Thyroid gland (tissue), 4 donors: ENCODE measurements at regions not wholly inside any gene's neighbourhood (a gene's known extent, or its start where the extent isn't known, plus 50 kb on each side); places are given as distances from the start of the nearest gene placed in this dataset.

ENCODE experiments used
- DNase-seq, 2 donors: peaks; one replicate each; pipeline ENCODE4 v3.0.0-alpha.2; 2019
- H3K27ac ChIP-seq, 3 donors: fragments of 200-600 bp; sonication (generic); 1 replicate in 2 of 3; 2 replicates in 1 of 3; pipeline ENCODE4 v1.5.1; 2016 to 2019; ENCODE audit warnings: mild to moderate bottlenecking in 1 of 3, moderate library complexity in 1 of 3
- H3K27me3 ChIP-seq: fragments of 200-600 bp; sonication (generic); one replicate; pipeline ENCODE4 v1.5.1; 2019
- H3K36me3 ChIP-seq, 2 donors: fragments of 200-600 bp; sonication (generic); one replicate each; pipeline ENCODE4 v1.5.1; 2016 to 2019
- H3K4me1 ChIP-seq, 2 donors: fragments of 200-600 bp; sonication (generic); one replicate each; pipeline ENCODE4 v1.5.1; 2017 to 2019
- H3K4me3 ChIP-seq, 3 donors: fragments of 200-600 bp; sonication (generic); replicated peaks in 1 of 3; 1 replicate in 2 of 3; 2 replicates in 1 of 3; pipeline ENCODE4 v1.5.1; 2016; ENCODE audit warnings: mild to moderate bottlenecking in 1 of 3
- H3K9me3 ChIP-seq: fragments of 200-600 bp; sonication (generic); one replicate; pipeline ENCODE4 v1.5.1; 2017
- CTCF ChIP-seq, 6 experiments: fragments of 200-600 bp in 3 of 6; fragments of 450-650 bp in 3 of 6; sonication (generic) in 3 of 6; IDR thresholded peaks; one replicate each; pipeline ENCODE4 v1.5.1; 2016 to 2019; ENCODE audit warnings: antibody characterized with exemption in 6 of 6, mild to moderate bottlenecking in 2 of 6, inconsistent platforms in 1 of 6, moderate library complexity in 1 of 6
- POLR2A ChIP-seq, 2 donors: fragments of 450-650 bp; IDR thresholded peaks; one replicate each; pipeline ENCODE4 v1.6.1; 2017; ENCODE audit warnings: antibody characterized with exemption in 2 of 2, mild to moderate bottlenecking in 2 of 2, moderate library complexity in 1 of 2
- WGBS, 2 donors: methylation state at CpG; one replicate each; pipeline ENCODE4 v1.1.5; 2017; 5-methylcytosine and 5-hydroxymethylcytosine counted together
- intact Hi-C: fragments of 100-400 bp; cut with DNase I; formaldehyde crosslinking; loops from one replicate; pipeline ENCODE4 v1.15.1; 2023

GRCh38 chr5:15383021-15383420 lies 117.0 kb upstream of the FBXL7 start:
- intact Hi-C loops, result no loop called here

GRCh38 chr5:15377573-15378340 lies 122.2 kb upstream of the FBXL7 start:
- intact Hi-C loops, result no loop called here
- Histone ChIP-seq H3K4me1 (no peaks in the 10 kb centered on the region), H3K27me3 (no peaks in the 10 kb centered on the region), H3K36me3 (no peaks in the 10 kb centered on the region), H3K27ac (no peak overlapping the region), H3K4me3 (no peak overlapping the region), H3K9me3 (no peaks in the 10 kb centered on the region)
- 87 to 88% methylated on average over 2 of the region's 2 CpGs for WGBS, 2 donors
- no peak for DNase-seq
- TF ChIP-seq POLR2A (IDR thresholded peaks at IDR 0.05) (no peak), CTCF (IDR thresholded peaks at IDR 0.05) (no peak)

More at GRCh38 chr5:15383021-15383420, 117.0 kb upstream of the FBXL7 start:
- Histone ChIP-seq H3K27ac (no peak overlapping the region), H3K9me3 (no peaks in the 10 kb centered on the region), H3K4me3 (no peak overlapping the region), H3K36me3 (no peaks in the 10 kb centered on the region), H3K27me3 (no peaks in the 10 kb centered on the region), H3K4me1 (no peaks in the 10 kb centered on the region)
- no peak for TF ChIP-seq CTCF (IDR thresholded peaks at IDR 0.05)
- TF ChIP-seq POLR2A (IDR thresholded peaks at IDR 0.05), result no peak
- DNase-seq, result no peak
- 91 to 92% methylated on average over 3 of the region's 3 CpGs for WGBS, 2 donors

GRCh38 chr5:15376803-15377202 lies 123.2 kb upstream of the FBXL7 start:
- H3K4me3 ChIP-seq, result no peak overlapping the region
- no peak overlapping the region for H3K27ac ChIP-seq
- no peak for TF ChIP-seq CTCF (IDR thresholded peaks at IDR 0.05)
- no peak for TF ChIP-seq POLR2A (IDR thresholded peaks at IDR 0.05)
- H3K9me3 ChIP-seq, result no peaks in the 10 kb centered on the region
- WGBS, 2 donors, result 92 to 94% methylated on average over 2 of the region's 2 CpGs
- no peaks in the 10 kb centered on the region for H3K36me3 ChIP-seq
- no peaks in the 10 kb centered on the region for H3K4me1 ChIP-seq
- no peaks in the 10 kb centered on the region for H3K27me3 ChIP-seq
- DNase-seq, result no peak
- intact Hi-C loops, result no loop called here

GRCh38 chr5:15376088-15376487 lies 123.9 kb upstream of the FBXL7 start:
- no peak for DNase-seq
- Histone ChIP-seq H3K4me3 (no peak overlapping the region), H3K9me3 (no peaks in the 10 kb centered on the region), H3K4me1 (no peaks in the 10 kb centered on the region), H3K27me3 (no peaks in the 10 kb centered on the region), H3K36me3 (no peaks in the 10 kb centered on the region), H3K27ac (no peak overlapping the region)
- intact Hi-C loops, result no loop called here
- TF ChIP-seq CTCF (IDR thresholded peaks at IDR 0.05), result no peak
- no peak for TF ChIP-seq POLR2A (IDR thresholded peaks at IDR 0.05)
- WGBS, 2 donors, result 81 to 84% methylated on average over 1 of the region's 1 CpG

- Histone ChIP-seq H3K9me3 (no peaks in the 10 kb centered on the region), H3K27me3 (no peaks in the 10 kb centered on the region), H3K4me1 (no peaks in the 10 kb centered on the region), H3K4me3 (no peak overlapping the region), H3K36me3 (no peaks in the 10 kb centered on the region), H3K27ac (no peak overlapping the region)
- 94 to 97% methylated on average over 1 of the region's 1 CpG for WGBS, 2 donors
- TF ChIP-seq POLR2A (IDR thresholded peaks at IDR 0.05) (no peak), CTCF (IDR thresholded peaks at IDR 0.05) (no peak)
- intact Hi-C loops, result no loop called here
- DNase-seq, result no peak
These were observed 124.4 kb upstream of the FBXL7 start for GRCh38 chr5:15375559-15375958.
